Left lung (tissue), 4 donors: ENCODE measurements at regions not wholly inside any gene's neighbourhood (a gene's known extent, or its start where the extent isn't known, plus 50 kb on each side); places are given as distances from the start of the nearest gene placed in this dataset.

Experiments
- ATAC-seq: fragments of 200-7000 bp; cut with Tn5 transposase; one replicate; pipeline ENCODE4 v1.9.1; 2020; ENCODE audit warnings: moderate library complexity
- DNase-seq, 4 donors: peaks; one replicate each; pipeline ENCODE4 v3.0.0-alpha.2; 2013 to 2020
- H3K27ac ChIP-seq, 2 donors: fragments of 200-600 bp; sonication (generic) in 1 of 2; one replicate each; pipeline versions ENCODE4 v1.5.0 to v1.8.0; 2020 to 2021
- H3K27me3 ChIP-seq, 2 donors: fragments of 200-600 bp; sonication (generic) in 1 of 2; one replicate each; pipeline versions ENCODE4 v1.5.0 to v1.8.0; 2020 to 2021
- H3K36me3 ChIP-seq, 2 donors: fragments of 200-600 bp; sonication (generic) in 1 of 2; one replicate each; pipeline versions ENCODE4 v1.5.0 to v1.8.0; 2020 to 2021
- H3K4me1 ChIP-seq, 2 donors: fragments of 200-600 bp; one replicate each; pipeline ENCODE4 v1.8.0; 2021
- H3K4me3 ChIP-seq, 2 donors: fragments of 200-600 bp; sonication (generic) in 1 of 2; one replicate each; pipeline versions ENCODE4 v1.5.0 to v1.8.0; 2020 to 2021; ENCODE audit warnings: mild to moderate bottlenecking in 1 of 2
- H3K9me3 ChIP-seq, 2 donors: fragments of 200-600 bp; sonication (generic) in 1 of 2; one replicate each; pipeline versions ENCODE4 v1.5.0 to v1.8.0; 2020 to 2021
- CTCF ChIP-seq, 2 donors: fragments of 200-600 bp; sonication (generic) in 1 of 2; IDR thresholded peaks; one replicate each; pipeline versions ENCODE4 v1.5.0 to v1.8.0; 2021; ENCODE audit warnings: antibody characterized with exemption in 2 of 2
- intact Hi-C, 2 donors: fragments of 100-400 bp; cut with DNase I; formaldehyde crosslinking; loops; one replicate each; pipeline versions ENCODE4 v1.11.2 to v1.14.2; 2022
- donor health status: DM: no; HTN: yes; CAD: no.
- donor health status: DM: no; HTN: no; CAD: no.

GRCh38 chr11:20260307-20260706 lies 100.0 kb upstream of the DBX1 start:
- no peak for TF ChIP-seq CTCF (IDR thresholded peaks at IDR 0.05)
- no peak for DNase-seq
- Histone ChIP-seq H3K4me3 (no peak overlapping the region), H3K27me3 (peaks cover 0 to 8% of the 10 kb centered on the region in 2 donors), H3K27ac (no peak overlapping the region), H3K4me1 (no peaks in the 10 kb centered on the region), H3K9me3 (no peaks in the 10 kb centered on the region), H3K36me3 (no peaks in the 10 kb centered on the region)
- intact Hi-C loops, result no loop called here
- ATAC-seq, result no peak

GRCh38 chr11:20259506-20259905 lies 99.2 kb upstream of the DBX1 start:
- intact Hi-C loops, result no loop called here
- no peak for DNase-seq

GRCh38 chr11:20258376-20258895 lies 98.2 kb upstream of the DBX1 start:
- no peak for TF ChIP-seq CTCF (IDR thresholded peaks at IDR 0.05)
- intact Hi-C loops, result no loop called here
- ATAC-seq (no peak), DNase-seq (no peak)
- H3K4me1 ChIP-seq, result no peaks in the 10 kb centered on the region
- H3K36me3 ChIP-seq, result no peaks in the 10 kb centered on the region
- no peaks in the 10 kb centered on the region for H3K9me3 ChIP-seq
- H3K4me3 ChIP-seq, result no peak overlapping the region
- peaks cover 0 to 8% of the 10 kb centered on the region in 2 donors for H3K27me3 ChIP-seq
- no peak overlapping the region for H3K27ac ChIP-seq

More at GRCh38 chr11:20259506-20259905, 99.2 kb upstream of the DBX1 start:
- Histone ChIP-seq H3K36me3 (no peaks in the 10 kb centered on the region), H3K4me1 (no peaks in the 10 kb centered on the region), H3K27ac (no peak overlapping the region), H3K27me3 (peaks cover 0 to 8% of the 10 kb centered on the region in 2 donors), H3K4me3 (no peak overlapping the region), H3K9me3 (no peaks in the 10 kb centered on the region)
- no peak for ATAC-seq
- no peak for TF ChIP-seq CTCF (IDR thresholded peaks at IDR 0.05)

- Histone ChIP-seq H3K4me1 (no peaks in the 10 kb centered on the region), H3K9me3 (no peaks in the 10 kb centered on the region), H3K27me3 (peaks cover 0 to 8% of the 10 kb centered on the region in 2 donors), H3K4me3 (no peak overlapping the region), H3K36me3 (no peaks in the 10 kb centered on the region), H3K27ac (no peak overlapping the region)
- ATAC-seq, result no peak
- intact Hi-C loops, result no loop called here
- no peak for DNase-seq
- TF ChIP-seq CTCF (IDR thresholded peaks at IDR 0.05), result no peak
Measured at GRCh38 chr11:20256925-20257324, 96.7 kb upstream of the DBX1 start.

GRCh38 chr11:20253796-20254195 lies 93.5 kb upstream of the DBX1 start:
- H3K27me3 ChIP-seq, result peaks cover 0 to 1% of the 10 kb centered on the region in 2 donors
- DNase-seq, result no peak
- no peaks in the 10 kb centered on the region for H3K36me3 ChIP-seq
- no peaks in the 10 kb centered on the region for H3K9me3 ChIP-seq
- intact Hi-C loops, result no loop called here
- no peak for TF ChIP-seq CTCF (IDR thresholded peaks at IDR 0.05)
- no peaks in the 10 kb centered on the region for H3K4me1 ChIP-seq
- H3K27ac ChIP-seq, result no peak overlapping the region
- H3K4me3 ChIP-seq, result no peak overlapping the region
- no peak for ATAC-seq
